ENCODE measurements at regions not wholly inside any gene's neighbourhood (a gene's known extent, or its start where the extent isn't known, plus 50 kb on each side); places are given as distances from the start of the nearest gene placed in this dataset.

GRCh38 chr2:228540976-228541375 lies 359.5 kb upstream of the SPHKAP start:
- TF ChIP-seq CTCF (conservative IDR thresholded peaks at IDR 0.05; ENCODE audit: low read length) = no peak
- no peak for TF ChIP-seq EZH2phosphoT487 (IDR thresholded peaks at IDR 0.05; ENCODE audit: borderline replicate concordance)

All from Loucy (cell line).